ENCODE measurements at regions not wholly inside any gene's neighbourhood (a gene's known extent, or its start where the extent isn't known, plus 50 kb on each side); places are given as distances from the start of the nearest gene placed in this dataset.

DNA sequence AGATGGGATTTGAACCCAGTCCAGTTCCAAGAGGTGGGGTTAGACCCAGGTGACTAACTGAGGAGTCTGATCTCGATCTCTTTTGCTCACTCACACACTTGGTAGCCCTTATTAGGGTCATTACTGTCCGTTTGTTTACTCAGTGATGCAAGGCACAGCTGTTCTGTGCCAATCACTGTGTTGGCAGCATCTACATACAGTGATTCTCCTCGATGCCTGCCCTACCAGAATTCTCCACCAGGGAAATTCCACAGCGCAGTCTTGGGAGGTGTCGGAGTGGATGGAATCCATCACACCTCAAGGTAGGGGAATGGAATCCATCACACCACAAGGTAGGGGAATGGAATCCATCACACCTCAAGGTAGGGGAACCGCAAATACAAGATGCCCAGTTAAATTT, 279.6 kb downstream of the MAF start (continued):
- TF ChIP-seq, protein P1, sequence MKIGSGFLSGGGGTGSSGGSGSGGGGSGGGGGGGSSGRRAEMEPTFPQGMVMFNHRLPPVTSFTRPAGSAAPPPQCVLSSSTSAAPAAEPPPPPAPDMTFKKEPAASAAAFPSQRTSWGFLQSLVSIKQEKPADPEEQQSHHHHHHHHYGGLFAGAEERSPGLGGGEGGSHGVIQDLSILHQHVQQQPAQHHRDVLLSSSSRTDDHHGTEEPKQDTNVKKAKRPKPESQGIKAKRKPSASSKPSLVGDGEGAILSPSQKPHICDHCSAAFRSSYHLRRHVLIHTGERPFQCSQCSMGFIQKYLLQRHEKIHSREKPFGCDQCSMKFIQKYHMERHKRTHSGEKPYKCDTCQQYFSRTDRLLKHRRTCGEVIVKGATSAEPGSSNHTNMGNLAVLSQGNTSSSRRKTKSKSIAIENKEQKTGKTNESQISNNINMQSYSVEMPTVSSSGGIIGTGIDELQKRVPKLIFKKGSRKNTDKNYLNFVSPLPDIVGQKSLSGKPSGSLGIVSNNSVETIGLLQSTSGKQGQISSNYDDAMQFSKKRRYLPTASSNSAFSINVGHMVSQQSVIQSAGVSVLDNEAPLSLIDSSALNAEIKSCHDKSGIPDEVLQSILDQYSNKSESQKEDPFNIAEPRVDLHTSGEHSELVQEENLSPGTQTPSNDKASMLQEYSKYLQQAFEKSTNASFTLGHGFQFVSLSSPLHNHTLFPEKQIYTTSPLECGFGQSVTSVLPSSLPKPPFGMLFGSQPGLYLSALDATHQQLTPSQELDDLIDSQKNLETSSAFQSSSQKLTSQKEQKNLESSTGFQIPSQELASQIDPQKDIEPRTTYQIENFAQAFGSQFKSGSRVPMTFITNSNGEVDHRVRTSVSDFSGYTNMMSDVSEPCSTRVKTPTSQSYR (CRISPR knock-in tag; IDR thresholded peaks at IDR 0.05; ENCODE audit: borderline replicate concordance): no peak
- TF ChIP-seq SMARCC2 (IDR thresholded peaks at IDR 0.05) (no peak), ZNF337 (CRISPR knock-in tag; IDR thresholded peaks at IDR 0.05; ENCODE audit: borderline replicate concordance, low read depth) (no peak), ZNF296 (CRISPR knock-in tag; conservative IDR thresholded peaks at IDR 0.05) (no peak), ZNF234 (CRISPR knock-in tag; conservative IDR thresholded peaks at IDR 0.05) (no peak), SMAD3 (CRISPR knock-in tag; IDR thresholded peaks at IDR 0.05) (no peak), ZMAT3 (CRISPR knock-in tag; conservative IDR thresholded peaks at IDR 0.05) (no peak), EZH2 (conservative IDR thresholded peaks at IDR 0.05; ENCODE audit: low read depth, low read length) (no peak), DNMT3B (CRISPR knock-in tag; conservative IDR thresholded peaks at IDR 0.05) (no peak), ZFP36L1 (CRISPR knock-in tag; IDR thresholded peaks at IDR 0.05) (no peak), NFKBIZ (CRISPR knock-in tag; IDR thresholded peaks at IDR 0.05) (no peak)
- TF ChIP-seq, protein P2, sequence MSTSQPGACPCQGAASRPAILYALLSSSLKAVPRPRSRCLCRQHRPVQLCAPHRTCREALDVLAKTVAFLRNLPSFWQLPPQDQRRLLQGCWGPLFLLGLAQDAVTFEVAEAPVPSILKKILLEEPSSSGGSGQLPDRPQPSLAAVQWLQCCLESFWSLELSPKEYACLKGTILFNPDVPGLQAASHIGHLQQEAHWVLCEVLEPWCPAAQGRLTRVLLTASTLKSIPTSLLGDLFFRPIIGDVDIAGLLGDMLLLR (CRISPR knock-in tag; IDR thresholded peaks at IDR 0.05): no peak
- TF ChIP-seq, protein P3, sequence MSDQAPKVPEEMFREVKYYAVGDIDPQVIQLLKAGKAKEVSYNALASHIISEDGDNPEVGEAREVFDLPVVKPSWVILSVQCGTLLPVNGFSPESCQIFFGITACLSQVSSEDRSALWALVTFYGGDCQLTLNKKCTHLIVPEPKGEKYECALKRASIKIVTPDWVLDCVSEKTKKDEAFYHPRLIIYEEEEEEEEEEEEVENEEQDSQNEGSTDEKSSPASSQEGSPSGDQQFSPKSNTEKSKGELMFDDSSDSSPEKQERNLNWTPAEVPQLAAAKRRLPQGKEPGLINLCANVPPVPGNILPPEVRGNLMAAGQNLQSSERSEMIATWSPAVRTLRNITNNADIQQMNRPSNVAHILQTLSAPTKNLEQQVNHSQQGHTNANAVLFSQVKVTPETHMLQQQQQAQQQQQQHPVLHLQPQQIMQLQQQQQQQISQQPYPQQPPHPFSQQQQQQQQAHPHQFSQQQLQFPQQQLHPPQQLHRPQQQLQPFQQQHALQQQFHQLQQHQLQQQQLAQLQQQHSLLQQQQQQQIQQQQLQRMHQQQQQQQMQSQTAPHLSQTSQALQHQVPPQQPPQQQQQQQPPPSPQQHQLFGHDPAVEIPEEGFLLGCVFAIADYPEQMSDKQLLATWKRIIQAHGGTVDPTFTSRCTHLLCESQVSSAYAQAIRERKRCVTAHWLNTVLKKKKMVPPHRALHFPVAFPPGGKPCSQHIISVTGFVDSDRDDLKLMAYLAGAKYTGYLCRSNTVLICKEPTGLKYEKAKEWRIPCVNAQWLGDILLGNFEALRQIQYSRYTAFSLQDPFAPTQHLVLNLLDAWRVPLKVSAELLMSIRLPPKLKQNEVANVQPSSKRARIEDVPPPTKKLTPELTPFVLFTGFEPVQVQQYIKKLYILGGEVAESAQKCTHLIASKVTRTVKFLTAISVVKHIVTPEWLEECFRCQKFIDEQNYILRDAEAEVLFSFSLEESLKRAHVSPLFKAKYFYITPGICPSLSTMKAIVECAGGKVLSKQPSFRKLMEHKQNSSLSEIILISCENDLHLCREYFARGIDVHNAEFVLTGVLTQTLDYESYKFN (CRISPR knock-in tag; conservative IDR thresholded peaks at IDR 0.05): no peak
